HG03039 (cell line): ENCODE measurements at regions not wholly inside any gene's neighbourhood (a gene's known extent, or its start where the extent isn't known, plus 50 kb on each side); places are given as distances from the start of the nearest gene placed in this dataset.

ENCODE experiments used
- ATAC-seq: cut with Tn5 transposase; IDR thresholded peaks from one replicate; pipeline ENCODE4 v1.9.1; 2021; ENCODE audit warnings: mild to moderate bottlenecking, moderate library complexity; ENCODE audit not compliant: unreplicated experiment

DNA sequence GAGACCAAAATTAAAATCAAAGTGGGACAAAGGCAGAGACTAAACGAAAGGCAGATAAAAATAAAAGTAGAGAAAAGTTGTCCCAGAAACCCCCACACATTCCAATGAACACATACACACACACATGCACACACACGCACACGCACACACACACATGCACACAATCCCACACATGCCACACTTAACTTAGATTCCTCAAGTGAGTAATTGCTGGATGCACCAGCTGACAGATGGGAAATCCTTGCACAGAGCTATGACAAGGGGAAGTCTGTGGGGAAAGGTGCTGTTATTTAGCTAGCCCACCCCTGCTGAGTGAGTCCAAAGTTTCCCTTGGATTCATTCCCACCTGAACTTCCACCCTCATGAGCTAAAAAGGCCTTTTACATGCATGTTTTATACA lies 233.9 kb downstream of the RAB28 start:
- no peak for ATAC-seq

DNA sequence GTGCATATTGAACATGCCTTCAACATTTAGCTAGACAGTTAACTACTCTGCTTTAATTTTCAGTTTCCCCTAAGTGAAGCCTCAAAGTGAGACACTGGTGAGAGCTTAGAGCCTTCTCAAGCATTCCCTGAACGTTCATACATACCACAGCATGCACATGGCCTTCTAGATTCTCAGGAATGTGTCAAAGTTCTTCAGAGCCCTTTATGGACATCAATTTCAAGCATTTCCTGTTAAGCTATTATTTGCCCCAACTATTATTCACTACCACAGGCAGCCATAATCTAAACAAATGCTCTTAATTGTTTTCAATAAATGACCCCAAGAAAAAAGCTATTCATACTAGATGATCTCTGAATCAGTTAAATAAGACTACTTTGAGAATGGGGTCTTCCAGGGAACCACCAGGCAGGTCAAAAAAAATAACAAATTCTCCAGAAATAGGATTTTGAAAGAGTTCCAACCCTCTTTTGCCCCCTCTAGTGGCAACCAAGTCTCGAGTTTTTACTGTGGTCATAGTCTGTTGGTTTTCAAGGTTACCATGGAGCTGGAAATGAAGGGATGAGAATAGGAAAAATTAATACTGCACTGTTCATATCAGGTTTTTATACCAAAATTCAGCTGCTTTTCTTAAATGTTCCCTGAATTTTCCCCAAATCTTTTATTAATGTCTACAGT lies 235.4 kb downstream of the RAB28 start:
- no peak for ATAC-seq

DNA sequence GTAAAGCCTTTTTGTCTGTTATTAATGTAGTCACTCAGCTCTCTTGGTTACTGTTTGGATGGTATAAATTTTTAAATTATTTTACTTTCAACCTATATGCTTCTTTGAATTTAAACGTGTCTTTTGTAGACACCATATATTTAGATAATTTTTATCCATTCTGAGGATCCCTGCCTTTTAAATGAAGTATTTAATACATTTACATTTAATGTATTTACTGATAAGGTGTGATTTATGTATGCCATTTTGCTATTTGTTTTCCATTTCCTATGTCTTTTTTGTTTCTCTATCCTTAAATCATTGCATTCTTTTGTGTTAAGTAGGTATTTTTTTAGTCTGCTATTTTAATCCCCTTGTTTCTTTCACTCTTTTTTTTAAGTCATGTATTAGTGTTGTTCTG lies 238.0 kb downstream of the RAB28 start:
- ATAC-seq, result no peak

DNA sequence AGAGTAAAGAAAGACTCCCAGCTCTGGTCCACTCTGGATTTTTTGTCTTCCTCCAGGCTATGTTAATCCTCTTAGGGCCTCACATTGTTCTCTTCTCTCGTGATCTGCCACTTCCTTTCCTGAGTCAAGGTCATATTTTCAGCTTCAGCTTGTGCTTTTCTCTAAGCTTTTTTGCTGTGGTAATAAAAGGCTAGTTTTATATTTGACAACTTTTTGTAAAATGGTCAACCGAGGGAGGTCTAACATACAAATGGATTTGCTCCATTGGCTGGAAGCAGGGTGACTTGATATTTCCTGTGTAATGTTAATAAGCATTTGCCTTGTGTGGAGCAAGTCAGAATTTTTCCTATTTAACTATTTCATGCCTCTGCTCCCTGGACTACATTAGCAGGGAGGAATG lies 239.7 kb downstream of the RAB28 start:
- no peak for ATAC-seq

DNA sequence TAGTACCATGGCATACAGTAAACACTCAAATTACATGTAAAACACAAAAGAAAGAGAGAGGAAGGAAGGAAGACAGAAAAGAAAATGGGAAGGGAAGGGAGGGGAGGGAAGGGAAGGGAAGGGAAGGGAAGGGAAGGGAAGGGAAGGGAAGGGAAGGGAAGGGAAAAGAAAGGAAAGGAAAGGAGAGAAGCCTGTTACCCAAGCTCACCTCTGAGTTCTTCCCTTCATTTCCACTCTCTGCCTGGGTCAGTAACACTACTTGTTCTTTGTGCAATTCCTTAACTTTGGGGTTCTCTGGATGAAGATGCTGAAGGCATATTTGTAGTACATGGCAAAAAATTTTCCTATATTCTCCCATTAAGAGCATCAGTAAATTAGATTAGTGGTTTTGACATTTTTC lies 241.0 kb downstream of the RAB28 start:
- no peak for ATAC-seq

DNA sequence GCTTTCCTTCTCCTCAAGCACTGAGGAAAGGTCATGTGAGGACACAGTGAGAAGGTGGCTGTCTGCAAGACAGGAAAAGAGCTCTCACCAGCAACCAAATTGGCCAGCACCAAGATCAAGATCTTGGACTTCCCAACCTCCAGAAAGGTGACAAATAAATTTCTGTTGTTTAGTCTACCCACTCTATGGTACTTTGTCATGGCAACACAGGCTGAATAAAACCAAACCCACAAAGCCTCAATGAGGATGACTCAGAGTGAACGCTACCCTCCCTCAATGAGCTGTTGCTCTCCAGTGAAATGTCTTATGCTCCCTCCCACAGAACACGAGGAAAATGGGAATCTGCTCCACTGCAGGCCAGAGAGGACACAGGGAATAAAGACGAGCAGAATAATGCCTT lies 244.1 kb downstream of the RAB28 start:
- no peak for ATAC-seq

DNA sequence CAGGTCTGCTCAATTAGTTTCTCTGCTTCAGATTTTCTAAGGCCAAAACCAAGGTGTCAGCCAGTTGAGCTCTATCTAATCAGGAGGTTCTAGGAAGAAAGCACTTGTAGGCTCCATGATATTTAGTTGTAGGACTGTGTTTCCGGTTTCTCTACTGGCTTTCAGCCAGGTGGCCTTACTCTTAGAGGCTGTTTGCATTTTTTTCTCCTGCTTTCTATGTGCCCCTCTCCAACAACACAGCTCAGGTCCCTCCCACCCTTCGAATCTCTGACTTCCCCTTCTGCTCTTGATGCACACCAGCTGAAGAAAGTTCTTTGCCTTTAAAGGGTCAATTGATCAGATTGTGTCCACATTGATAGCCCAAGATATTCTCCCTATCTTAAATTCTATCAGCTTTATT lies 245.2 kb downstream of the RAB28 start:
- ATAC-seq, result no peak

DNA sequence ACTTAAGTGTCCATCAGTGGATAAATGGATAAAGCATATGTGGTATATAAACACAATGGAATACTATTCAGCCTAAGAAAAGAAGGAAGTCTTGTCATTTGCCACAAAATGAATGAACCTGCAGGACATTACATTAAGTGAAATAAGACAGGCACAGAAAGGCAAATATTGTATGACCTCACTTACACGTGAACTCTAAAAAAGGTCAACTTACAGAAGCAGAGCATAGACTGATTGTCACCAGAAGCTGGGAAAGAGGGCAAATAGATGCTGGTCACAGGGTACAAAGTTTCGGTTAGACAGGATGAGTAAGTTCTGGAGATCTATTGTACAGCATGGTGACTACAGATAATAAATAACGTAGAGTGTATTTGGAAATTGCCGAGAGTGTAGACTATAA lies 247.7 kb downstream of the RAB28 start:
- no peak for ATAC-seq

DNA sequence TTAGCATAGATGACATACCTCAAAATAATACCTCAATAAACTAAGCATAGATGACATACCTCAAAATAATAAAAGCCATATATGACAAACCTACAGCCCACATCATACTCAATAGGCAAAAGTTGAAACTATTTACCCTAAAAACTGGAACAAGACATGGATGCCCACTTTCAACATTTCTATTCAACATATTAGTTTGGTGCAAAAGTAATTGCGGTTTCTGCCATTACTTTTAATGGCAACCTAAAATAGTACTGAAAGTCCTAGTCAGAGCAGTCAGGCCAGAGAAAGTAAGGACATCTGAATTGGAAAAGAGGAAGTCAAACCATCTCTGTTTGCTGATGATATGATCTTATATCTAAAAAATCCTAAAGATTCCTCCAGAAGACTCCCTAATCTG lies 250.4 kb downstream of the RAB28 start:
- ATAC-seq, result no peak

DNA sequence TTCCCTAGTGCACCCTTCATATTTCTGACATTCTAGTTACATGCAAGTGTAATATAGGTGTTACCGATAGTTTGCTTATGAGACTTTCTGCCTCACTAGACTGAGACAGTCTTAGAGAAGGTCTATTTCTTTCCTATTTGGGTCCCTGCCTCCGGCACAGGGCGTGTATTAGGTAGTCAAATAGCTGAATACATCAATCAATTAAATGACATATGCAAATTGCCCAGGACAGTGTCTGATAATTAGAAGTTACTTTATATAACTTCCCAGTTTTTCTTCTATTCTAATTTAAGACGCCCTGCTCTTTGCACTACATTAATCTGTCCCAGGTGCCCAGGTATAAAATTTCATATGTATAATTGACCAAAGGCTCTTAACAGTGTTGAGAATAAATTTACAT lies 264.2 kb downstream of the RAB28 start:
- no peak for ATAC-seq

DNA sequence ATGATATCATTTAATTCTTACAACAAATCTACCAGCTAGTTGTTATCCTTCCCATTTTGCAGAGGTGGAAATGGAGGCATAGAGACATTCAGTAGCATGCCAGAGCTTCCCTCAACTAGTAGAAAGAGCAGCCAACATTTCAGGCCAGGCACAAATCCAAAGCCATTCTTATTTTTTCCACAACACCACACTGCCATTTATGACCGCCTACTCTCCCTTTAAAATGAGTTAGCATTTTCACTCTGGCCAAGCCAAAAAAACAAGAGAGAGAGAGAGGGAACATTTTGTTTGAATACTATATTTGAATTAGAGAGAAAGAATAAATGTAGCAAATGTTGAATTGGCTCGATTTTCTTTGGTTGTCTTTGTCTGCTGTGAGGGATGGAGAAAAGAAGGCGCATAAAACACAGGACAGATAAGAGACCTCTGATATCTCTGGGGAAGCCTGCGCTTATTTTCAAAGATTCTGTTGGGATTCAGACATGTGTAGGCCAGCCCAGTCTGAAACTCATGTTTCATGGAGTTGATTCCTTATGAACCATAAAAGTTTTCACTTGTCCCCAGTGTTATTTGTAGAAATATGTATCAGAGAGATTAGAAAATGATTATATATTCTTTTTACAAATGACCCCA lies 265.7 kb downstream of the RAB28 start:
- ATAC-seq, result no peak

DNA sequence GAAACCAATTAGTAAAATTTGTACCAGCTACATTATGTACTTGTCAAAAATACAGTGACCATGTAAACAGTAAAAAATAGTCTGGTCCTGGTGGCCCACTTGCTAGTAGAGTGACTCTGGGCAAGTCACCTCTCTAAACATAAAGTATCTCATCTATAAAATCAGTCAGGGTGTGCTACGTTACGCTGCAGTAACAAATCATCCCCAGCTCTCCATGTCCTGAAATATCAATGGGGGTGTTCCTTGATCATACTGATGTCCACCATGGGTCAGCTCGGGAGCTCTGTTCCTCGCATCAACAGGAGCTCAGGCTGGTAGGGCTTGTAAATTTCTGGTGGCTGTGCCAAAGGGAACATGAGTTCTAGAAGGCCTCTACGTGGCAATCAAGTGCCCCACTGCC lies 268.6 kb downstream of the RAB28 start:
- ATAC-seq, result no peak

DNA sequence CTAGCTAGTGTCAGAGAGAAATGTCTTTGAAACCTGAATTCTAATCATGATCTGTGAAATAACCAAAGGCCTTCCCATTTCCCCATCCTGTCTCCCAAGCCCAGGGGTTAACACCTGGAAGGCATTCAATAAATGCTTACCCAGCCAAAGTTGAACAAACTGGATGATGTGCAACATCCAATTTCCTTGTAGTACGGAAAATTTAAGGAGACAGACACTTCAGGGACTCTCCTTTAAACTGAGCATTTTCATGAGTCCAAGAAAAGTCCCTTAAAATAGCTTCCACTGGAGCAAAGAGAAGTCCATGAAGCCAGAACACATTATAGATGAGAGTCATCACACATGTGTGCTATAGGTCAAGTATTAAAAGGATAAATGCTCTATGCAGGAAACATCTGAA lies 271.2 kb downstream of the RAB28 start:
- no peak for ATAC-seq

DNA sequence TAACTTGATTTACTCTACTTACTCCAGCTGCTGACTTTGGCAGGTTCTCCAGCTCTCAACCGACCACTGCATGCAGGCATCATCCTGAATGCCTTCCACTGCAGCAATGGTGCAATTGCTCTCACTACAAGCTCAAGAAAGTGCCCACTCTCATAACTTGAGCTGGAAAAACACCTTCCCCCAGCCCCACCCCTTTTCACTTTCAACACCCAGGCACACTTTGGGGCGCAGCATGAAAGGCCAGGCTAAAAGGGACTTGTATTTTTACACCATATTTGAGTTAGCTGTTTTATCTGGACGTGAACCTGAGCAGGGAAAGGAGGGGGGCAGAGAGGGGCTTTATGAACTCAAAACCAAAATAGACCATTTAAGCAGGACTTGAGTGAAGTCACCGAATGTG lies 274.5 kb downstream of the RAB28 start:
- ATAC-seq, result no peak

DNA sequence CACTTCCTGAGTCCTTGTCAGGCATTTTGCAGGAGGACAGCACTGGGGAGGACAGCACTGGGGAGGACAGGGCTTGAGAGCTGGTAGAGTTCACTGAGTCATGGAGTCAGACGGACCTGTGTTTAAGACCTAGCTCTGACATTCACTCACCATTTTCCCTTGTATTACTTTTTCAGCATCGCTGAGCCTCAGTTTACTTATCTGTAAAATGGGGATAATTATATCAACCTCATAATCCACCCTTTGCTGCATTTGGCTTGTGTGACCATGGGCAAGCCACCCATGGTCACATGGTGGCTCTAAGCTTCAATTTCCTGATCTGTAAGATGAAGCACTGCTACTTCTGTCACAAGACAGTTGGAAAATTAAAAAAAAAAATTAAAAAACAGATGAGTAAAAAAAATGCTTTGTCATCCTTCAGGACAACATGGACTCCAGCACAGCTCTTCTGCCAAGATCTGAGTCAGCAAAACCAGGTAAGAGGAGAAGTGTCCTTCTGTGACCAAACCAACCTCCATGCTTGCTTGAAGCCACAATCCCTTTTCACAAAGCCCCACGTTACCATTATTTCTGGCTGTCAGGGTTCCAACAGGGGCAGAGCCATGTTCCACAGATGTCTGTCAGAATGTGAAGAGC lies 275.5 kb downstream of the RAB28 start:
- ATAC-seq, result no peak

DNA sequence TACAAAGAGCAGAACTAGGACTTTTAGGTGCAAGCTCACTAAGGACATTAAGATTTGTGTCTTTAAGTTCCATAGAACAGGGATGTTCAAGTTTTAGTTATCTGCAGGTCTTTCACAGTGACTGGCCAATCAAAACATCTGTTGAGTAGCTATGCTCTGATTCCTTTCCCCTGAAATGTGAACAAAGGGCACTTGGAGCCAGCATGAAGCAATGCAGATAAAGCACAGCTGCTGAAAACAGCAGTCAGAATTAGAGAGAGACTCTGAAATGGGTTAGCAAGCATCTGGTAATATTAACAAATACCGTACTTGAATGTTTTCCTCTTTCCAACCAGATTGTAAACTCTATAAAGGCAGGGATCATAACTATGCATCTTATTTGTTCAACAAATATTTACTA lies 276.9 kb downstream of the RAB28 start:
- ATAC-seq, result no peak

DNA sequence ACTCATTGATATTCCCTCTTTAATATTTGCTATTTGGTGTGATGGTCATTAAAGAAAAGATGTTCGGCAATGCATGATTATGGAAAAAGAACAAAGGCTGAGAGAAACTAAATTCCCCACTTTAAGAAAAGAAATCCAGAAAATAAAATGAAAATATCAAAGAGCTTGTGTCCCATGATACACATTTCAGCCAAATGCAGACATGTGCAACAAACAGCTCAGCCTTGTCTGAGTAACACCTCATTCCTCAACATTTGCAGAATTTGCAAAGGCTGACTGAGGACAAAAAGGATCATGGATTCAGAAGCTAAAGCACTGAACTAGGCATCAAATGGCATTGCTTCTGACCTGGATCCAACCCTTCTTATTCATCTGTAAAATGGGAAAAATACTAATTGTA lies 281.0 kb downstream of the RAB28 start:
- no peak for ATAC-seq

DNA sequence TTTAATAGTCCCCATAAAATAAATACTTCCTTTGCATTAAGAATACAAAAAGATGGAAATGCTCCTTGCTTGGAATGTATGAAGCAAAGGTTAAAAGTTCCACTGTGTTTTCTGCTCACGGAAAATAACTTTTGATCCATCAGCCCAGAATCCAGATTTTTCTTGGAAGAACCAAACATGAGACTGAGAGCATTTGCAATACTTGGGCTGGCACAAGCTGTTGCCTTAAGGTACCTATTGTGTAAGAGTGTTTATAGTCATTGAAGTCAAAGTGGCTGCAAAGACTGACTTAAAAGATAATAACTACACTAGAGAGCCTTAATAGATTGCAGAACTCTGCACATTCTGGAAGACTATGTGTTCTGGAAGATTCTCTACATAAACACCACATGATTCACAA lies 281.4 kb downstream of the RAB28 start:
- ATAC-seq, result no peak

DNA sequence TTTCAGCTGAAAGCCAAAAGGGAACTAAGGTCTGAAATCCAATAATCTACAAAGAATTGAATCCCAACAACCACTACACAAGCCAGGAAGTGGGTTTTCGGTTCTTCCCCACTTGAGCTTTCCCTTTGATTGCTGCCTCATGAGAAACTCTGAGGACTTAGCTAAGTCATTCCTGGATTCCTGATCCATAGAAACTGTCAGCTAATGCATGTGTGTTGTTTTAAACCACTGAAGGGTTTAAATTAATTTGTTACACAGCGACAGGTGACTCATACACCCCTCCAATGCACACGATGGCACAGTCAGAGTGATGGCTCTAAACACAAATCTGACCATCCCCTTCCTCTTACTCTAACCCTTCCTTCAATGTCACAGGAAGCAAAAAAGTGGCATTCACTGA lies 282.9 kb downstream of the RAB28 start:
- no peak for ATAC-seq

DNA sequence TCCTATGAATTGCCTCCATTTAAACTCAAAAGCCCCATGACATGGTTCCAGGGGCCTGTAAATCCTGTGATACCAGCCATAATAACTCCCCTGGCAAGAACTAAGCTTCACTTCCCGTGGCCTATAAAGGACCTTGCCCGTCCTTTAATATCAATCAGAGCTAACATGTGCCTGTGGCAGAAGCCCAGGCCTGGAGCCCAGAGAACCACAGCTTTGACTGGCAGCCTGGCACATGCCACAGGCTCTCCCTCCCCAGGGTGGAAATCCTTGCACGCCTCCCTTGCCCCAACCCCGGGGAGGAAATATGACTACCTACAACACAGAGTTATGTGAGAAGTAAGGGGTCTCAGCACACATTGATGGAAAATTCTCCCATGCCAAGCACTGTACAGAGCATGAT lies 287.4 kb downstream of the RAB28 start:
- ATAC-seq, result no peak

DNA sequence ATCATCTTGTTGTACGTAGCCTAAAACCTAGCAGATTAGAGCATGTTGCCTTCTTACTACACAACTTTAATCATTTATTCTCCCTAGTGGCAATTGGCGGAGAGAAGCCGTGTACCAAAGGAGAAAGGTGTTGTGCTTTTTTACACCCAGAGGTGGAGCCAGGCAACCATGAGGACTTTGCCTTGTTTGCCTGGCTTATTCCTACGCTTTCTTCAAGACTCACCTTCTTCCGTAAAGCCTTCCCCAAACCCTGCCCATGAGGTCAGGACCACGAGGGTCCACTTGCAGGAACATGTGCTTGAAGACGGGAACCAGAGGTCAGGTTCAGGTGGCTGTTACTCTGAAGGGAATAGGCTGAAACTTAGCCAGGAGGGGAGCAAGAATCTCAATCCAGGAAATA lies 290.5 kb downstream of the RAB28 start:
- no peak for ATAC-seq

DNA sequence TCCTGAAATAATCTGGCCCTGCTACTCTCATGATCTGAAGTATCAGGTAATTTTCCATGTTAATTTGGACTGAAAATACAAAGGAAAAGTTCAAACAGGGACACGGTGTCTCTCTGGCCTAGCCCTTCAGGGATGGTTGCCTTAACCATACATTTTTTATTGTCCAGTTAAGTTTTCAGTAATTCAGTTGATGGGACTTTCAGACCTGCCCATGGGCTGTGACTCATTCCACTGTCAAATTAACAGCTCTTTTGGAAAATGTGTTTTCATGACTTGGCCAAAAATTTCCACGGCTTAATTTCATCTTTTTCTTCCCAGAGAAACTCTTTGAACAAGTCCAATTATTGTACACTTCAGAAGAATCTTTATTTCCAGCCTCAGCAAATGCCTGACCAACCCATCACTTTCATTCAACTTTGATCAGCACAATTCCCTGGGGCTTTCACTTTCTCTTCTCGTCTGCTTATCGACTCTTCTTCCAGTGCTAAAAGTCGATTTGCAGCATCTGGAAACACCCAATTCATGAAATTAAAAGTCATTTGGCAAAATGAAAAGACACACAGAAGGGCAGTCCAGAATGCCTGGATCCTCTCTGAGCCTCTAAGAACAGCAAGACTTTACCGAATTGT lies 293.9 kb downstream of the RAB28 start:
- no peak for ATAC-seq
